IMR-90 (cell line): ENCODE measurements at regions not wholly inside any gene's neighbourhood (a gene's known extent, or its start where the extent isn't known, plus 50 kb on each side); places are given as distances from the start of the nearest gene placed in this dataset.

Source experiments
- ATAC-seq: fragments of 200-7000 bp; cut with Tn5 transposase; 2 replicates; pipeline ENCODE4 v1.9.1; 2020; ENCODE audit warnings: low read depth, mild to moderate bottlenecking, moderate library complexity
- BruUV-seq: library from RNA; stranded (reverse); fragments of 400-500 nt; replicated peaks from 2 replicates; lab custom pipeline; 2021; lab: Mats Ljungman, UMichigan
- CTCF ChIA-PET: fragments of 300-600 bp; formaldehyde crosslinking; extraction: SDS; loops from one replicate; lab custom pipeline; 2021; ENCODE audit warnings: antibody characterized with exemption; lab: Yijun Ruan, JAX
- POLR2A ChIA-PET: fragments of 300-600 bp; sonication (Branson Sonifier 250); formaldehyde crosslinking; loops from one replicate; lab custom pipeline; 2022; ENCODE audit warnings: antibody characterized with exemption; ENCODE audit not compliant: unreplicated experiment; lab: Charles Lee
- DNase-seq: peaks from one replicate; pipeline ENCODE4 v3.0.0; 2013
- H2AFZ ChIP-seq: replicated peaks from 2 replicates; pipeline ENCODE3; 2013; ENCODE audit warnings: low read length, mild to moderate bottlenecking; ENCODE audit not compliant: poor library complexity
- H2AK5ac ChIP-seq: 2 replicates; pipeline ENCODE4 v1.6.1; 2013; ENCODE audit warnings: low read depth, low read length, inconsistent platforms
- H2AK9ac ChIP-seq: replicated peaks from 2 replicates; pipeline ENCODE3; 2013; ENCODE audit warnings: mild to moderate bottlenecking, low read depth, low read length, moderate library complexity; ENCODE audit not compliant: poor library complexity
- H2BK120ac ChIP-seq: 2 replicates; pipeline ENCODE4 v1.6.1; 2013; ENCODE audit warnings: low read depth, low read length, inconsistent platforms
- H2BK15ac ChIP-seq: 3 replicates; pipeline ENCODE4 v1.6.1; 2013; ENCODE audit warnings: low read depth, low read length, inconsistent platforms
- H2BK20ac ChIP-seq: 2 replicates; pipeline ENCODE4 v1.6.1; 2013; ENCODE audit warnings: low read depth, mild to moderate bottlenecking, inconsistent platforms, low read length, moderate library complexity
- H2BK5ac ChIP-seq: 2 replicates; pipeline ENCODE4 v1.6.1; 2013; ENCODE audit warnings: mild to moderate bottlenecking, low read depth, low read length, inconsistent platforms; ENCODE audit not compliant: poor library complexity, severe bottlenecking
- H3K14ac ChIP-seq: replicated peaks from 2 replicates; pipeline ENCODE4 v1.6.1; 2013; ENCODE audit warnings: low read depth, low read length, inconsistent platforms
- H3K18ac ChIP-seq: 2 replicates; pipeline ENCODE4 v1.6.1; 2013; ENCODE audit warnings: low read depth, low read length, control low read depth
- H3K23ac ChIP-seq: 2 replicates; pipeline ENCODE4 v1.6.1; 2013; ENCODE audit warnings: low read depth, low read length, inconsistent platforms
- H3K27ac ChIP-seq: 2 replicates; pipeline ENCODE4 v1.5.1; 2013; ENCODE audit warnings: mild to moderate bottlenecking, control low read depth, low read length; ENCODE audit not compliant: insufficient read depth
- H3K27me3 ChIP-seq: 2 replicates; pipeline ENCODE4 v1.6.1; 2013; ENCODE audit warnings: low read length; ENCODE audit not compliant: control insufficient read depth, insufficient read depth
- H3K36me3 ChIP-seq: 2 replicates; pipeline ENCODE4 v1.6.1; 2013; ENCODE audit warnings: low read length, mixed read lengths; ENCODE audit not compliant: control insufficient read depth, insufficient read depth
- H3K4ac ChIP-seq: 2 replicates; pipeline ENCODE4 v1.6.1; 2013; ENCODE audit warnings: low read depth, low read length, inconsistent platforms
- H3K4me1 ChIP-seq: 2 replicates; pipeline ENCODE4 v1.6.1; 2013; ENCODE audit warnings: low read length, mixed read lengths; ENCODE audit not compliant: control insufficient read depth, insufficient read depth
- H3K4me2 ChIP-seq: 2 replicates; pipeline ENCODE4 v1.6.1; 2013; ENCODE audit warnings: low read depth, mild to moderate bottlenecking, control low read depth, low read length, moderate library complexity
- H3K4me3 ChIP-seq: 2 replicates; pipeline ENCODE4 v1.5.1; 2013; ENCODE audit warnings: low read depth, mild to moderate bottlenecking, control low read depth, low read length, moderate library complexity; ENCODE audit not compliant: insufficient read depth
- H3K56ac ChIP-seq: 2 replicates; pipeline ENCODE4 v1.6.1; 2013; ENCODE audit warnings: low read length, inconsistent platforms; ENCODE audit not compliant: insufficient read depth; ENCODE audit errors: extremely low read depth
- H3K79me1 ChIP-seq, 2 experiments: 2 replicates each; pipeline ENCODE4 v1.6.1; 2013; ENCODE audit warnings: low read length in 2 of 2, inconsistent platforms in 1 of 2, low read depth in 1 of 2
- H3K9ac ChIP-seq: 2 replicates; pipeline ENCODE4 v1.6.1; 2013; ENCODE audit warnings: low read depth, low read length, control low read depth
- H3K9me1 ChIP-seq: 2 replicates; pipeline ENCODE4 v1.6.1; 2013; ENCODE audit warnings: low read length, inconsistent platforms; ENCODE audit not compliant: insufficient read depth
- H3K9me3 ChIP-seq: 2 replicates; pipeline ENCODE4 v1.6.1; 2013; ENCODE audit warnings: low read length; ENCODE audit not compliant: control insufficient read depth, insufficient read depth
- H4K20me1 ChIP-seq: 2 replicates; pipeline ENCODE4 v1.6.1; 2013; ENCODE audit warnings: low read length, inconsistent platforms; ENCODE audit not compliant: insufficient read depth
- H4K5ac ChIP-seq: 2 replicates; pipeline ENCODE4 v1.6.1; 2013; ENCODE audit warnings: mild to moderate bottlenecking, low read depth, low read length, control low read depth
- H4K8ac ChIP-seq, 2 experiments: 2 replicates each; pipeline ENCODE4 v1.6.1; 2013; ENCODE audit warnings: low read depth in 2 of 2, low read length in 2 of 2, control low read depth in 1 of 2, inconsistent platforms in 1 of 2
- H4K91ac ChIP-seq: 2 replicates; pipeline ENCODE4 v1.6.1; 2013; ENCODE audit warnings: low read depth, low read length, inconsistent platforms; ENCODE audit not compliant: insufficient read depth
- BHLHE40 ChIP-seq: fragments of 150-350 bp; IDR thresholded peaks from 2 replicates; pipeline ENCODE4 v1.6.1; 2016; ENCODE audit warnings: mild to moderate bottlenecking, low read depth, low read length
- CEBPB ChIP-seq: IDR thresholded peaks from 2 replicates; pipeline ENCODE4 v1.6.1; 2012; ENCODE audit warnings: low read depth, low read length, improper control_type of control experiment
- CHD1 ChIP-seq: IDR thresholded peaks from 2 replicates; pipeline ENCODE4 v1.6.1; 2012; ENCODE audit warnings: low read depth, low read length, improper control_type of control experiment
- FOS ChIP-seq: fragments of 150-350 bp; IDR thresholded peaks from 2 replicates; pipeline ENCODE4 v1.6.1; 2016; ENCODE audit warnings: low read depth, low read length
- MAFK ChIP-seq: IDR thresholded peaks from 2 replicates; pipeline ENCODE4 v1.6.1; 2012; ENCODE audit warnings: low read depth, low read length, improper control_type of control experiment
- MAZ ChIP-seq: IDR thresholded peaks from 2 replicates; pipeline ENCODE4 v1.6.1; 2012; ENCODE audit warnings: low read depth, mild to moderate bottlenecking, low read length, improper control_type of control experiment, moderate library complexity, borderline replicate concordance
- MXI1 ChIP-seq: IDR thresholded peaks from 2 replicates; pipeline ENCODE4 v1.6.1; 2012; ENCODE audit warnings: low read depth, mild to moderate bottlenecking, low read length, moderate library complexity, borderline replicate concordance
- NFE2L2 ChIP-seq: fragments of 150-350 bp; IDR thresholded peaks from 2 replicates; pipeline ENCODE4 v1.6.1; 2016; ENCODE audit warnings: low read depth, mild to moderate bottlenecking, low read length
- POLR2A ChIP-seq: IDR thresholded peaks from 2 replicates; pipeline ENCODE4 v1.6.1; 2012; ENCODE audit warnings: mild to moderate bottlenecking, low read depth, low read length
- RAD21 ChIP-seq: IDR thresholded peaks from 2 replicates; pipeline ENCODE4 v1.6.1; 2012; ENCODE audit warnings: low read length, improper control_type of control experiment
- RCOR1 ChIP-seq: IDR thresholded peaks from 2 replicates; pipeline ENCODE4 v1.6.1; 2012; ENCODE audit warnings: mild to moderate bottlenecking, low read length, improper control_type of control experiment; ENCODE audit not compliant: insufficient replicate concordance
- RFX5 ChIP-seq: IDR thresholded peaks from 2 replicates; pipeline ENCODE4 v1.8.0; 2012; ENCODE audit warnings: low read depth, mild to moderate bottlenecking, low read length, moderate library complexity
- SMC3 ChIP-seq: fragments of 150-350 bp; IDR thresholded peaks from 2 replicates; pipeline ENCODE4 v1.6.1; 2016; ENCODE audit warnings: low read depth, mild to moderate bottlenecking, antibody characterized with exemption, low read length, moderate library complexity
- WGBS, 2 experiments: methylation state at CpG; one replicate each; pipeline versions ENCODE4 v1.1.5 to v1.1.7; 2013; ENCODE audit warnings: missing lambda C conversion rate in 2 of 2; ENCODE audit not compliant: insufficient read length in 1 of 2; ENCODE audit errors: extremely low coverage in 2 of 2; 5-methylcytosine and 5-hydroxymethylcytosine counted together
- dilution Hi-C: fragments of 300-500 bp; cut with HindIII; formaldehyde crosslinking; loops from one replicate; pipeline ENCODE4 v1.14.3; 2018; ENCODE audit warnings: low sequenced_read_pairs; ENCODE audit not compliant: unreplicated experiment
- in situ Hi-C: fragments of 300-500 bp; cut with MboI; formaldehyde crosslinking; loops from 3 replicates; pipeline ENCODE4 v1.14.3; 2019; ENCODE audit warnings: low sequenced_read_pairs, inconsistent platforms, mixed read lengths
- intact Hi-C: fragments of 100-400 bp; cut with micrococcal nuclease; formaldehyde crosslinking; loops from 2 replicates; pipeline ENCODE4 v1.10.0; 2022
- TF ChIP-seq, protein P1 (sequence below): fragments of 150-350 bp; IDR thresholded peaks from 2 replicates; pipeline ENCODE4 v1.6.1; 2017; ENCODE audit warnings: mild to moderate bottlenecking, antibody characterized with exemption, low read length, low read depth
- TF ChIP-seq, protein P2 (sequence below): fragments of 150-350 bp; IDR thresholded peaks from 2 replicates; pipeline ENCODE4 v1.6.1; 2016; ENCODE audit warnings: low read depth, mild to moderate bottlenecking, low read length, moderate library complexity, borderline replicate concordance
- TF ChIP-seq, protein P3 (sequence below): conservative IDR thresholded peaks from 2 replicates; pipeline ENCODE4 v1.5.1; 2012; ENCODE audit warnings: mild to moderate bottlenecking, low read depth, low read length, improper control_type of control experiment

DNA sequence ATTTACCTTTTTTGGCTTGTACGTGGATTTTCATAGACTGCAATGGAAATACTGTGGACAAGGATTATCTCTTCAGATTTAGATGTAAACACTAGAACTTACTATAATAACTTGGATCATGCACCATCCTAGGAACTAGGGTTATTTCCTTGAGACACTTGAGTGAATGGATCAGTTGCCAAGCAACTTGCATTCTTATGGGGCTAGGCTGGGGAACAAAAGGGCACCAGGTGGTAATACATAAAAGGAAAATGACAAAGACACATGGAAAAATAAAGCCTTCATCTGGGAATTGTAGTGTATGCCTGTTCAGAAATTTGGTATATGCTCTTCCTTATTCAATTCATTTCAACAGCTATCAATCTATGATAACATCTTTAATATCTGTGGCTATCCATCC is 247.1 kb downstream of the SPRY1 start:
- POLR2A ChIA-PET: no interaction called here
- H3K4ac ChIP-seq: no peak overlapping the region
- no peaks in the 10 kb centered on the region for H3K27me3 ChIP-seq
- no peak overlapping the region for H3K4me2 ChIP-seq
- H3K9me3 ChIP-seq: no peaks in the 10 kb centered on the region
- H3K9me1 ChIP-seq: no peaks in the 10 kb centered on the region
- no peaks in the 10 kb centered on the region for H3K36me3 ChIP-seq
- no peak overlapping the region for H4K91ac ChIP-seq
- H2BK20ac ChIP-seq: no peak overlapping the region
- no peak overlapping the region for H3K23ac ChIP-seq
- WGBS, 2 experiments: no CpG with 5 or more reads among the region's 1 CpG
- H3K18ac ChIP-seq: no peak overlapping the region
- no peak overlapping the region for H2BK5ac ChIP-seq
- H2AK9ac ChIP-seq: no peak overlapping the region
- no peaks in the 10 kb centered on the region for H3K79me1 ChIP-seq
- no peak overlapping the region for H2AFZ ChIP-seq
- no peak for TF ChIP-seq RAD21
- TF ChIP-seq BHLHE40: no peak
- TF ChIP-seq RFX5: no peak
- TF ChIP-seq, protein P1, sequence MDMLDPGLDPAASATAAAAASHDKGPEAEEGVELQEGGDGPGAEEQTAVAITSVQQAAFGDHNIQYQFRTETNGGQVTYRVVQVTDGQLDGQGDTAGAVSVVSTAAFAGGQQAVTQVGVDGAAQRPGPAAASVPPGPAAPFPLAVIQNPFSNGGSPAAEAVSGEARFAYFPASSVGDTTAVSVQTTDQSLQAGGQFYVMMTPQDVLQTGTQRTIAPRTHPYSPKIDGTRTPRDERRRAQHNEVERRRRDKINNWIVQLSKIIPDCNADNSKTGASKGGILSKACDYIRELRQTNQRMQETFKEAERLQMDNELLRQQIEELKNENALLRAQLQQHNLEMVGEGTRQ: no peak
- TF ChIP-seq FOS: no peak
- TF ChIP-seq NFE2L2: no peak
- no peak for TF ChIP-seq MXI1
- no peak for TF ChIP-seq MAFK
- no peak for TF ChIP-seq POLR2A
- TF ChIP-seq MAZ: no peak
- TF ChIP-seq CEBPB: no peak
- no peak for TF ChIP-seq CHD1
- TF ChIP-seq SMC3: no peak
- TF ChIP-seq, protein P2, sequence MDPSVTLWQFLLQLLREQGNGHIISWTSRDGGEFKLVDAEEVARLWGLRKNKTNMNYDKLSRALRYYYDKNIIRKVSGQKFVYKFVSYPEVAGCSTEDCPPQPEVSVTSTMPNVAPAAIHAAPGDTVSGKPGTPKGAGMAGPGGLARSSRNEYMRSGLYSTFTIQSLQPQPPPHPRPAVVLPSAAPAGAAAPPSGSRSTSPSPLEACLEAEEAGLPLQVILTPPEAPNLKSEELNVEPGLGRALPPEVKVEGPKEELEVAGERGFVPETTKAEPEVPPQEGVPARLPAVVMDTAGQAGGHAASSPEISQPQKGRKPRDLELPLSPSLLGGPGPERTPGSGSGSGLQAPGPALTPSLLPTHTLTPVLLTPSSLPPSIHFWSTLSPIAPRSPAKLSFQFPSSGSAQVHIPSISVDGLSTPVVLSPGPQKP: no peak
- TF ChIP-seq, protein P3, sequence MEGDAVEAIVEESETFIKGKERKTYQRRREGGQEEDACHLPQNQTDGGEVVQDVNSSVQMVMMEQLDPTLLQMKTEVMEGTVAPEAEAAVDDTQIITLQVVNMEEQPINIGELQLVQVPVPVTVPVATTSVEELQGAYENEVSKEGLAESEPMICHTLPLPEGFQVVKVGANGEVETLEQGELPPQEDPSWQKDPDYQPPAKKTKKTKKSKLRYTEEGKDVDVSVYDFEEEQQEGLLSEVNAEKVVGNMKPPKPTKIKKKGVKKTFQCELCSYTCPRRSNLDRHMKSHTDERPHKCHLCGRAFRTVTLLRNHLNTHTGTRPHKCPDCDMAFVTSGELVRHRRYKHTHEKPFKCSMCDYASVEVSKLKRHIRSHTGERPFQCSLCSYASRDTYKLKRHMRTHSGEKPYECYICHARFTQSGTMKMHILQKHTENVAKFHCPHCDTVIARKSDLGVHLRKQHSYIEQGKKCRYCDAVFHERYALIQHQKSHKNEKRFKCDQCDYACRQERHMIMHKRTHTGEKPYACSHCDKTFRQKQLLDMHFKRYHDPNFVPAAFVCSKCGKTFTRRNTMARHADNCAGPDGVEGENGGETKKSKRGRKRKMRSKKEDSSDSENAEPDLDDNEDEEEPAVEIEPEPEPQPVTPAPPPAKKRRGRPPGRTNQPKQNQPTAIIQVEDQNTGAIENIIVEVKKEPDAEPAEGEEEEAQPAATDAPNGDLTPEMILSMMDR: no peak
- TF ChIP-seq RCOR1: no peak
- in situ Hi-C loops (no loop called here), dilution Hi-C loops (no loop called here), intact Hi-C loops (no loop called here)
- H4K20me1 ChIP-seq: no peaks in the 10 kb centered on the region
- H3K14ac ChIP-seq: no peak overlapping the region
- H4K5ac ChIP-seq: no peak overlapping the region
- CTCF ChIA-PET: interaction anchor here (0.6 kb wide), 1 partner anchor 46 kb away, joined by 3 read pairs; no protein-coding TSS in a partner anchor
- no peak overlapping the region for H2BK120ac ChIP-seq
- no peak overlapping the region for H4K8ac ChIP-seq
- no peak overlapping the region for H2BK15ac ChIP-seq
- H3K4me1 ChIP-seq: no peaks in the 10 kb centered on the region
- no peak overlapping the region for H3K27ac ChIP-seq
- ATAC-seq: no peak
- H3K4me3 ChIP-seq: no peak overlapping the region
- H2AK5ac ChIP-seq: no peak overlapping the region
- no peak for DNase-seq
- no peak overlapping the region for H3K9ac ChIP-seq
- BruUV-seq: no TSS peak
- H3K56ac ChIP-seq: no peak overlapping the region
